GM12891 (cell line): ENCODE measurements at regions not wholly inside any gene's neighbourhood (a gene's known extent, or its start where the extent isn't known, plus 50 kb on each side); places are given as distances from the start of the nearest gene placed in this dataset.

Experiments used
- POLR2A ChIP-seq: IDR thresholded peaks from 2 replicates; pipeline ENCODE4 v1.6.1; 2011; ENCODE audit warnings: low read depth, low read length, control low read depth
- POLR2AphosphoS5 ChIP-seq: IDR thresholded peaks from 2 replicates; pipeline ENCODE4 v1.6.1; 2011; ENCODE audit warnings: low read depth, low read length, control low read depth
- POU2F2 ChIP-seq: IDR thresholded peaks from 2 replicates; pipeline ENCODE4 v1.6.1; 2011; ENCODE audit warnings: low read depth, mild to moderate bottlenecking, control low read depth, low read length, moderate library complexity

- TF ChIP-seq POLR2A (no peak), POU2F2 (no peak), POLR2AphosphoS5 (no peak)
Measured at GRCh38 chr4:173879509-173879908, 349.5 kb upstream of the HAND2 start.
